ENCODE measurements at regions not wholly inside any gene's neighbourhood (a gene's known extent, or its start where the extent isn't known, plus 50 kb on each side); places are given as distances from the start of the nearest gene placed in this dataset.

DNA sequence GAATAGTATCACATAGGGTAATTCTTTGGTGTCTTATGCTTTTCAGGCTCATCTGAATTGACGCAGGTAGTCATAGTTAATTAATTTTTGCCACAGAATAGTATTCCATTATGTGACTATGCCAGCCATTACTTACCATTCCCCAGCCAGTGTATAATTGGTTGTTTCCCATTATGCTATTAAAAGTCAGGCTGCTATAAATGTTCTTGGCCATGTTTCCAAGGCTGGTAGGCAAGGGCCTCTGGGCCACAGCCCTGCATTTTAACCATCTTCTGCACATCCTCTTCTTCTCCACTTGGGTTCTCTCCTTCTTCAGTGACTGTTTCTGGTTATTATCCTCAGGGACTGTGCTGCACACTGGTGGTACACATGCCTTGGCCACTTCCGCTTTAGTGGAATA is 190.9 kb downstream of the ADAMTS15 start:
- no peak for DNase-seq
- H3K36me3 ChIP-seq, result no peaks in the 10 kb centered on the region
- 94 to 97% (median 95%) methylated on average over 2 of the region's 2 CpGs for WGBS, 5 donors
- H3K4me3 ChIP-seq, result no peak overlapping the region
- peaks cover 0 to 9% (median 0%) of the 10 kb centered on the region in 6 donors for H3K4me1 ChIP-seq
- H3K27me3 ChIP-seq (replicated peaks in 1 of 7), result peaks cover 0 to 3% (median 0%) of the 10 kb centered on the region in 7 donors
- intact Hi-C loops (cut with DNase I; ENCODE audit: low total_unique reads), result no loop called here
- TF ChIP-seq POLR2AphosphoS5 (IDR thresholded peaks at IDR 0.05), result no peak
- TF ChIP-seq POLR2A (IDR thresholded peaks at IDR 0.05), result no peak
- no peak for TF ChIP-seq CTCF (IDR thresholded peaks at IDR 0.05 in 8 of 11, conservative IDR thresholded peaks at IDR 0.05 in 3 of 11)
- no peak overlapping the region for H3K27ac ChIP-seq
- no peaks in the 10 kb centered on the region for H3K9me3 ChIP-seq

- no peak for DNase-seq
- no peak for TF ChIP-seq POLR2A (IDR thresholded peaks at IDR 0.05)
- no peak for TF ChIP-seq POLR2AphosphoS5 (IDR thresholded peaks at IDR 0.05)
- TF ChIP-seq CTCF (IDR thresholded peaks at IDR 0.05 in 8 of 11, conservative IDR thresholded peaks at IDR 0.05 in 3 of 11), result no peak
- H3K4me1 ChIP-seq, result peaks cover 0 to 9% (median 0%) of the 10 kb centered on the region in 6 donors
- no peaks in the 10 kb centered on the region for H3K9me3 ChIP-seq
- no peak overlapping the region for H3K4me3 ChIP-seq
- H3K27me3 ChIP-seq (replicated peaks in 1 of 7), result peaks cover 0 to 3% (median 0%) of the 10 kb centered on the region in 7 donors
- intact Hi-C loops (cut with DNase I; ENCODE audit: low total_unique reads), result no loop called here
- WGBS, 5 donors, result 82 to 97% (median 92%) methylated on average over 7 of the region's 7 CpGs
- H3K27ac ChIP-seq, result no peak overlapping the region
- H3K36me3 ChIP-seq, result no peaks in the 10 kb centered on the region
Measured at GRCh38 chr11:130640526-130640925, 192.1 kb downstream of the ADAMTS15 start.

DNA sequence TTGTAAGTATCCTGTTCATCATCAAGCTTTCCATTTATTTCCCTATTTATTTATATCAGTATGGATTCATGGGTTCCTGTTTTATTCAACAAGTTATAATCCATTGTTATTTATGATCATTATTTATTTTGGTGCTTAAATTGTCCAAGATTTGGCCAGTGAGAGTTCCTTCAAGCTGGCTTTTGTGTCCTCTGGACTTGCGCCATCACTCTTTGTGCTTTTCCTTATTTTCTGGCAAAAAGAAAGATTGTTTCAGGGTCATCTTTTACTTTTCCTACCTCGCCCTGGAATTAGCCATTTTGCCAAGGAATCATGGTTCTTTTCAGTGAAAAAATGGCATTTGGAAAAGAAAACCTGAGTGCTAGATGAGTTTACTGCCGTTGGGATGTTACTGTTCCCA is 193.4 kb downstream of the ADAMTS15 start:
- H3K4me1 ChIP-seq, result peaks cover 0 to 9% (median 0%) of the 10 kb centered on the region in 6 donors
- WGBS, 5 donors, result 74 to 85% (median 84%) methylated on average over 3 of the region's 3 CpGs
- H3K9me3 ChIP-seq, result no peaks in the 10 kb centered on the region
- DNase-seq, result no peak
- H3K4me3 ChIP-seq, result no peak overlapping the region
- TF ChIP-seq POLR2A (IDR thresholded peaks at IDR 0.05) (no peak), CTCF (IDR thresholded peaks at IDR 0.05 in 8 of 11, conservative IDR thresholded peaks at IDR 0.05 in 3 of 11) (no peak), POLR2AphosphoS5 (IDR thresholded peaks at IDR 0.05) (no peak)
- no peak overlapping the region for H3K27ac ChIP-seq
- peaks cover 0 to 3% (median 0%) of the 10 kb centered on the region in 7 donors for H3K27me3 ChIP-seq (replicated peaks in 1 of 7)
- no peaks in the 10 kb centered on the region for H3K36me3 ChIP-seq
- intact Hi-C loops (cut with DNase I; ENCODE audit: low total_unique reads), result no loop called here

DNA sequence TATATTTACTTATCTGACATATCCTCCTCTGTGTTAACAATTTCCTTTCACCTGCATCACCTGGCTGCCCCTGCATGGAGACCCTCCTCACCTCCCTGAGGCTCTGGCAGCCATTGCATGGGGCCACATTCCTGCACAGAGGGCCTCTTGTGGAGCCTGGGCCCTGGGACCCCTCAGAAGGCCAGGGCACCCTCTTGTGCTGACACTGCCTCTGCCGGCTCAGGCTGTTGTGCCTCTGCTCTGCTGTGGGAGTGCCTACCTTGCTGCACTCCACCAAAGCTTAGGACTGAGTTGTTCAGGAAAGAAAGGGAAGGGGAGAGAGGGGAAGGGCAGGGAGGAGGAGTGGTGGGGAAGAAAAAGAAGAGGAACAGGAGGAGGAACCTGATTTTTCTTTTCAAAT is 194.5 kb downstream of the ADAMTS15 start:
- H3K27me3 ChIP-seq (replicated peaks in 1 of 7), result peaks cover 0 to 3% (median 0%) of the 10 kb centered on the region in 7 donors
- 63 to 90% (median 79%) methylated on average over 1 of the region's 1 CpG for WGBS, 5 donors
- DNase-seq, result no peak
- H3K9me3 ChIP-seq, result no peaks in the 10 kb centered on the region
- intact Hi-C loops (cut with DNase I; ENCODE audit: low total_unique reads), result no loop called here
- H3K36me3 ChIP-seq, result no peaks in the 10 kb centered on the region
- no peaks in the 10 kb centered on the region for H3K4me1 ChIP-seq
- H3K27ac ChIP-seq, result no peak overlapping the region
- no peak for TF ChIP-seq CTCF (IDR thresholded peaks at IDR 0.05 in 8 of 11, conservative IDR thresholded peaks at IDR 0.05 in 3 of 11)
- TF ChIP-seq POLR2AphosphoS5 (IDR thresholded peaks at IDR 0.05), result no peak
- TF ChIP-seq POLR2A (IDR thresholded peaks at IDR 0.05), result no peak
- H3K4me3 ChIP-seq, result no peak overlapping the region

Measured in spleen (tissue), 11 donors.